Activated naive CD8-positive, alpha-beta T cell treated with anti-CD3 and anti-CD28 coated beads, Interleukin-2, amount 50 U/mL, for 24 hours (primary cell): ENCODE measurements at regions not wholly inside any gene's neighbourhood (a gene's known extent, or its start where the extent isn't known, plus 50 kb on each side); places are given as distances from the start of the nearest gene placed in this dataset.

Experiments
- ATAC-seq: fragments of 150-1000 bp; cut with Tn5 transposase; one replicate; pipeline ENCODE4 v1.10.0; 2021
- DNase-seq: peaks from one replicate; pipeline ENCODE4 v3.0.0; 2021
- H3K27ac Mint-ChIP-seq: one replicate; pipeline ENCODE4 v1.8.0; 2021; ENCODE audit warnings: mild to moderate bottlenecking, mixed read lengths
- H3K27me3 Mint-ChIP-seq: one replicate; pipeline ENCODE4 v1.8.0; 2021; ENCODE audit warnings: mixed read lengths
- H3K36me3 Mint-ChIP-seq: one replicate; pipeline ENCODE4 v1.8.0; 2021; ENCODE audit warnings: low read depth, mixed read lengths
- H3K4me1 Mint-ChIP-seq: one replicate; pipeline ENCODE4 v1.8.0; 2021; ENCODE audit warnings: mixed read lengths
- H3K4me3 Mint-ChIP-seq: one replicate; pipeline ENCODE4 v1.8.0; 2021; ENCODE audit warnings: mild to moderate bottlenecking, moderate library complexity, mixed read lengths
- H3K9me3 Mint-ChIP-seq: one replicate; pipeline ENCODE4 v1.8.0; 2021; ENCODE audit warnings: mixed read lengths

DNA sequence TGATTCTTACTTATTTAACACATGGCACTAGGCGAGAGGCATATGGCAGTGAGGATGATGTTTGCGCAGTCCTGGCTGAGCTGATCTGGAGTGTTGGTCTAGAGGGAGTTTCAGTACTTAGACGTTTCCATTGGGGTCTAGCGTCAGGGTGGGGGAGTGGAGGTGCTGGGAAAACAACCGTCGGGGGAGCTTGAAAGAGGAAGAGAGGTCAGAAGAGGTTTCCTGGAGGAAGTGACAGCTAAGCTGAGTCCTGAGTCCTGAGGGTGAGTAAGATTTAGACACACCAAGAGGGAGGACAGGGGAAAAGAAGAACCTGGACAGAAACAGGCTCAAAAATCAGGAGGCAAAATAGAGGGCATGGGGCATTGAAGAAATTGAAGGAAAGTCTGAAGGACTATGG lies 81.4 kb downstream of the ALOX5AP start:
- Mint-ChIP-seq H3K4me3 (no peak overlapping the region), H3K4me1 (peaks cover 3% of the 10 kb centered on the region), H3K36me3 (no peaks in the 10 kb centered on the region), H3K9me3 (no peaks in the 10 kb centered on the region), H3K27me3 (peaks cover 5% of the 10 kb centered on the region), H3K27ac (no peak overlapping the region)
- DNase-seq, result no peak
- no peak for ATAC-seq

DNA sequence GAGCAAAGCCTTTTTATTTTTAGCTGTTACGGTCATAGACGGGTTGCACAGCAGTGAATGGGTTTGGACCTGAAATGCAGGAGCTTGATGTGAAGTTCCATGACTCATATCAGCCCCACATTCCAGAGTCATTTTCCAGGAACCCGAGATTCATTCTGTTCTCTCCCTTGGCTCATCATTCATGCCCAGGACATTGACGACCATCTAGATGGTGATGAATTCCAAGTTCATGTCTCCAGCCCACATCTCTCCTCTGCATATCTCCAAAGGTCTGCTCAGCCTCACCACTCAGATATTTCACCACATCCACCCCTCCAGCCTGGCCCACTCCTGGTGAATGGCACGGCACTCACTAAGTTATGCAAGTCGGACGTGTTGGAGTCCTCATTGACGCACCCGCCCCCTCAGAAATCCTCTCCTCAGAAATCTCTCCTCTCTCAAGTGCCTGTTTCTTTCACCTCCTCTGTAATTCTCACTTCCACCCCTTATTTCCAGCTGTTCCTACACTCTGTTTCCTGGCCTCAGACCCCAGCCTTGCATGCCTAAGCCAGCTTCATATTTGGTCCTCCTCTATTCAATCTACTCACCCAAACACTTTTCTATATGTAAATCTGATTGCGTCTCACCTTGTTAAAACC lies 83.1 kb downstream of the ALOX5AP start:
- no peak for ATAC-seq
- Mint-ChIP-seq H3K27me3 (peaks cover 9% of the 10 kb centered on the region), H3K4me1 (peaks cover 3% of the 10 kb centered on the region), H3K36me3 (no peaks in the 10 kb centered on the region), H3K27ac (no peak overlapping the region), H3K9me3 (no peaks in the 10 kb centered on the region), H3K4me3 (no peak overlapping the region)
- no peak for DNase-seq

DNA sequence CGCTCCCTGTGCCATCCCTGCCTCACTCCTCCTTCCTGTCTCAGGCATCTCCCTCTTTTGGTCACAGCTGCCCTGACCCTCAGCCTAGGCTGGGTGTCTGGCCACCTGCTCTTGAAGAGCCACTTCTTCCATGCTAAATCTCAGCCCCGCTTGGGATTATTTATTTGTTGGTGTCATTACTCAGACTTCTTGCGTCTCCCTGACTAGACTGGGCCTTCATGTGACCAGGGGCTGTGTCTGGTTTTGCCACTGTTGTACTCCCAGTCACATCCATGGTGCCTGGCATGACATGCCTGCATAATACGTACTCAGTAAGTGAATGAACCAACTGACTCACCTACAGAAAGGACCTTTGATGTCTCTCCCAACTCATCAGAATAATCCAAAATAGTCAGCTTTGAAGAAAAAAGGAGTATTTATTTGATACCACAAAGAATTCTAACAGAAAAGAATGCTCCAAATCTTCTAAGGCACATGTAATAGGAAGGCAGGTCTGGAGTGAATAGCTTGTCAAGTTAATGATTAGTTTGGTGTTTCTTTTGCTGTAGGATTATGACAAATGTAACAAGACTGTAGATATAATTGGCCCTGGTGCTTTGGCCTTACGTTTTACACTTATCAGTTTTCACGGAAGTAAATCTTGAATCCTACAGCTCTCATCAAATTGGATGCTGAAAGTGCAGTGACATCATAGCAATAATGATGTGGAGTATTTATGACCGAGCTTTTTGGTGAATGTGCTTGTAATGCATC lies 84.0 kb downstream of the ALOX5AP start:
- H3K9me3 Mint-ChIP-seq, result no peaks in the 10 kb centered on the region
- no peak overlapping the region for H3K27ac Mint-ChIP-seq
- H3K4me1 Mint-ChIP-seq, result peaks cover 3% of the 10 kb centered on the region
- no peaks in the 10 kb centered on the region for H3K36me3 Mint-ChIP-seq
- no peak overlapping the region for H3K4me3 Mint-ChIP-seq
- DNase-seq, result no peak
- peaks cover 9% of the 10 kb centered on the region for H3K27me3 Mint-ChIP-seq
- ATAC-seq, result no peak

GRCh38 chr13:30821421-30821820 lies 84.7 kb upstream of the MEDAG start:
- Mint-ChIP-seq H3K4me1 (peaks cover 3% of the 10 kb centered on the region), H3K9me3 (no peaks in the 10 kb centered on the region), H3K4me3 (no peak overlapping the region), H3K36me3 (no peaks in the 10 kb centered on the region), H3K27me3 (peaks cover 13% of the 10 kb centered on the region), H3K27ac (no peak overlapping the region)
- no peak for ATAC-seq
- no peak for DNase-seq

GRCh38 chr13:30824651-30825050 lies 81.4 kb upstream of the MEDAG start:
- Mint-ChIP-seq H3K9me3 (no peaks in the 10 kb centered on the region), H3K27ac (no peak overlapping the region)
- no peak for ATAC-seq

GRCh38 chr13:30826911-30827577 lies 79.0 kb upstream of the MEDAG start:
- Mint-ChIP-seq H3K27me3 (peaks cover 10% of the 10 kb centered on the region), H3K4me1 (no peaks in the 10 kb centered on the region), H3K4me3 (no peak overlapping the region), H3K9me3 (no peaks in the 10 kb centered on the region), H3K36me3 (no peaks in the 10 kb centered on the region), H3K27ac (no peak overlapping the region)
- ATAC-seq, result no peak
- no peak for DNase-seq

More at GRCh38 chr13:30824651-30825050, 81.4 kb upstream of the MEDAG start:
- Mint-ChIP-seq H3K27me3 (peaks cover 10% of the 10 kb centered on the region), H3K4me1 (no peaks in the 10 kb centered on the region), H3K4me3 (no peak overlapping the region), H3K36me3 (no peaks in the 10 kb centered on the region)
- DNase-seq, result no peak

- no peaks in the 10 kb centered on the region for H3K9me3 Mint-ChIP-seq
- no peak for ATAC-seq
Measured at GRCh38 chr13:30827578-30827925, 78.5 kb upstream of the MEDAG start.

DNA sequence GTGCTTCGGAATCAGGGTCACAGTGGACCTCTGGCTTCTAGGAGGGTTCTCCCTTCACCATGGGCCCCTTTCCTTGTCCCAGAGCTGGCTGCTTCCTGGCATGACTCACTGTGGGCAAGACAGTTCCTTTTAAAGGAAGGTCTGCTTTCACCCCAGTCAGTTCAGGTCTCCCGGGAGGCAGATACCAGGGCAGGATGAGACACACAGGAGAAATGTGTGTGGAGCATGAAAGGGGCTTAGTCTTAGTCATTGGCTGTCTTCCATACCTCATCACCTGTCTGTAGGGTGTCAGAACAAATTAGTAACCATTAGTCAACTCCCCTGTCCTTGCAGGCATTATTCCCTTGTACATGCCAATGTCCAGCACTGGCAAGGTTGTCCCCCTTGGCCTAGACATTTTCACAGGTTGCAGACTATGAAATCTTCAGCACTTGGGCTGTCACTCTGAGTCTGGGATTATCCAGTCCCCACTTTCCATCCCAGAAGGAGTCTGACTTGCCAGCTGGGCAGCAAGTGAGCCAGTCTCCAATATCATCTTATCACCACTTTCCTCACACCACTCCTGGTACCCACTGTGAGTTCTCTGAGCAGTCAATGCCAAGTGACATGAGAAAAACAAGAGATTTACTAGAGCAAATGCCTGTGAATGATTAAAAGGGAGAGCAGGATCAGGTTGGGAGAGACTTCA lies 76.8 kb upstream of the MEDAG start:
- DNase-seq (no peak), ATAC-seq (no peak)
- Mint-ChIP-seq H3K27ac (peak overlapping the region; percentile 48), H3K4me3 (no peak overlapping the region), H3K9me3 (no peaks in the 10 kb centered on the region), H3K36me3 (no peaks in the 10 kb centered on the region), H3K27me3 (peaks cover 7% of the 10 kb centered on the region), H3K4me1 (no peaks in the 10 kb centered on the region)

More at GRCh38 chr13:30827578-30827925, 78.5 kb upstream of the MEDAG start:
- Mint-ChIP-seq H3K36me3 (no peaks in the 10 kb centered on the region), H3K27ac (no peak overlapping the region), H3K4me1 (no peaks in the 10 kb centered on the region), H3K27me3 (peaks cover 9% of the 10 kb centered on the region), H3K4me3 (no peak overlapping the region)
- no peak for DNase-seq

DNA sequence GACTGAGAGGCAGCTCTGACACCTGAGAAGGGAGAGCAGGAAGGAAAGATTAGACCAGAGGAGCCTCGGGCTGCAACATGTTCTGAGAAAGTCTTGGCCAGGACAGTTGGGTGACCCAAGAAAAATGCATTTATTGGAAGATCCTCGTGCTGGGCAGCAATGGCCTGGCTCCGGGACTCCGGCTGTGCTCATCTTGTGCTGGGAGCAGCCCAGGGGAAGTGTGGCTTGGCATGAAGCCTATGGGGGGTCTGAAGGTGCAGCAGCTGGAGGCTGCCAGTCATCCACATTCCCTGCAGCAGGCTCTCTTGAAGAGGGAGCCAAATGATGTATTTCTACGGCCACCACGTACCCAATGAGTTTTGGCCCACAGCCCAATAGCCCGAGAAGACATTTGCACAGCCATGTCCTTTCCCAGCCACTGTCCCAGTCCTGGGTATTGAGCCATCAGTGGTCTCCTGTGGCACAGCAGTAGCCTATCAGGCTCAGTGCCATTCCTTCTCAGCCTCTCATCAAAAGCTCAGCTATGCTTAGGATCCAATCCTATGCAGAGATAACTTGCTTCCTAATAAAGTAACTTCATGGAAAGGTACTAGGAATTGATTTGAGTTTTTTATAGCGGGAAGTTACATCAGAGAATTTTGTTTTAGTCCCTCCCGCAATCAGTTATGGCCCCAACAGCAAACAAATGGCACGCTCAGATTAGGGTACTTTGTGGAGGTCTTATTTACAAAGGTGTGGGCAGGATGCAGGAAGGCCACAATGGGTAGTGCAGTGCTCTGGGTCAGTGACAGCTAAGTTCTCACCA lies 76.0 kb upstream of the MEDAG start:
- H3K36me3 Mint-ChIP-seq, result no peaks in the 10 kb centered on the region
- H3K27ac Mint-ChIP-seq, result peak overlapping the region; percentile 48
- H3K4me3 Mint-ChIP-seq, result no peak overlapping the region
- H3K9me3 Mint-ChIP-seq, result no peaks in the 10 kb centered on the region
- no peak for DNase-seq
- H3K27me3 Mint-ChIP-seq, result peaks cover 7% of the 10 kb centered on the region
- ATAC-seq, result no peak
- no peaks in the 10 kb centered on the region for H3K4me1 Mint-ChIP-seq

DNA sequence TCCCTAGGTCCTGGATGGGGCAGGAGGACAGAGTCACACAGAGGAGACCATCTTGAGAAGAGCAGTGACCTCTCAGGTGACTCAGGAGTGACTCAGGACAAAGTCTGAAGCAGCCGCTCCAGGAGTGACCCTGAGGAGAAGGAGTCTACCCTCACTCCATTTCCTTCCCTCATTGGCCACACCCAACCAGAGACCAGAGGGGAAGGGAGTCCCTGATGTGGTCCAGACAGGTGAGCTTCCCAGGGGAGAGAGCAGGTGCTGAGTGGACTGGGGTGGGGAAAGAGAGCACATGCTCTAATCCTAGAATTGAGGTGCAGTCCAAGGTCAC lies 75.5 kb upstream of the MEDAG start:
- DNase-seq (no peak), ATAC-seq (no peak)
- Mint-ChIP-seq H3K4me3 (no peak overlapping the region), H3K9me3 (no peaks in the 10 kb centered on the region), H3K27me3 (peaks cover 7% of the 10 kb centered on the region), H3K36me3 (no peaks in the 10 kb centered on the region), H3K27ac (no peak overlapping the region), H3K4me1 (no peaks in the 10 kb centered on the region)

DNA sequence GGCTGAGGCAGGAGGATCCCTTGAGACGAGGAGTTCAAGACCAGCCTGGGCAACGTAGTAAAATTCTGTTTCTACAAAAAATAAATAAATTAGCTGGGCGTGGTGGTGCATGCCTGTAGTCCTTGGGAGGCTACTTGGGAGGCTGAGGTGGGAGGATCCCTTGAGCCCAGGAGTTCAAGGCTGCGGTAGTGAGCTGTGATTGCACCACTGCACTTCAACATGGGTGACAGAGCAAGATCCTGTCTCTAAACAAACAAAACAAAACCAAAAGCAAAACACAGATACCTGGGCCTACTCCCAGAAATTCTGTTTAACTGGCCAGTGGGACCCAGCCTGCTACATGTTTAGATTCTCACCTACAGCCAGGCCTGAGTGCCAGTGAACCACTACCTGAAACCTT lies 74.6 kb upstream of the MEDAG start:
- DNase-seq (no peak), ATAC-seq (no peak)
- H3K27ac Mint-ChIP-seq, result no peak overlapping the region
- H3K9me3 Mint-ChIP-seq, result no peaks in the 10 kb centered on the region
- peaks cover 4% of the 10 kb centered on the region for H3K27me3 Mint-ChIP-seq
- H3K4me3 Mint-ChIP-seq, result no peak overlapping the region
- H3K36me3 Mint-ChIP-seq, result no peaks in the 10 kb centered on the region
- H3K4me1 Mint-ChIP-seq, result no peaks in the 10 kb centered on the region

- DNase-seq (no peak), ATAC-seq (no peak)
- no peaks in the 10 kb centered on the region for H3K36me3 Mint-ChIP-seq
- H3K27ac Mint-ChIP-seq, result no peak overlapping the region
- no peaks in the 10 kb centered on the region for H3K4me1 Mint-ChIP-seq
- H3K9me3 Mint-ChIP-seq, result no peaks in the 10 kb centered on the region
- H3K4me3 Mint-ChIP-seq, result no peak overlapping the region
- H3K27me3 Mint-ChIP-seq, result peaks cover 6% of the 10 kb centered on the region
Measured at GRCh38 chr13:30832377-30832776, 73.7 kb upstream of the MEDAG start.

GRCh38 chr13:30832845-30833332 lies 73.2 kb upstream of the MEDAG start:
- Mint-ChIP-seq H3K4me1 (no peaks in the 10 kb centered on the region), H3K27ac (no peak overlapping the region), H3K36me3 (no peaks in the 10 kb centered on the region), H3K9me3 (no peaks in the 10 kb centered on the region), H3K4me3 (no peak overlapping the region), H3K27me3 (peaks cover 6% of the 10 kb centered on the region)
- ATAC-seq, result peak; percentile 71
- peak; percentile 56 for DNase-seq

GRCh38 chr13:30835442-30835841 lies 70.6 kb upstream of the MEDAG start:
- no peaks in the 10 kb centered on the region for H3K9me3 Mint-ChIP-seq
- no peak for ATAC-seq
- H3K4me1 Mint-ChIP-seq, result no peaks in the 10 kb centered on the region
- no peaks in the 10 kb centered on the region for H3K36me3 Mint-ChIP-seq
- H3K27me3 Mint-ChIP-seq, result peaks cover 4% of the 10 kb centered on the region
- DNase-seq, result no peak
- H3K4me3 Mint-ChIP-seq, result no peak overlapping the region
- H3K27ac Mint-ChIP-seq, result no peak overlapping the region
